ENCODE measurements at regions not wholly inside any gene's neighbourhood (a gene's known extent, or its start where the extent isn't known, plus 50 kb on each side); places are given as distances from the start of the nearest gene placed in this dataset.

DNA sequence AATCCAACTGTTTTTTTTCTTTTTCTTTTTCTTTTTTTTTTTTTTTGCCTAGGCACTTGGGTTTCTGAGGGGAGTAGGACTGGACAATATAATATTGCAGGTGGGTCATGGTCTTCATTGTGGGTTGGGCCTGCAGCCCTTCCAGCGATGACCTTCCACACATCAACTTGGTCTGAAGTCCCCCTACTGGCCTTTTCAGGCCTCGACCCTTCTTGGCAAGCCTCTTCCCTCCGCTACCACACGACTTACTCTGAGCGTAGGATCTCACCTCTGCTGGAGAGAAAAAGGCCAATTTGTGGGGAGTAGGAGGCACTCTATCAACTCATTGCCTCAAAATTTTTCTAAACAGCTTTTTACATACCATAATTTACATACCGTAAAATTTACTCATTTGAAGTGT, 51.1 kb upstream of the GRIK3 start:
- Mint-ChIP-seq H3K4me3 (no peak overlapping the region), H3K4me1 (ENCODE audit: low read depth) (no peaks in the 10 kb centered on the region), H3K27me3 (no peaks in the 10 kb centered on the region), H3K9me3 (no peaks in the 10 kb centered on the region), H3K36me3 (no peaks in the 10 kb centered on the region), H3K27ac (no peak overlapping the region)
- intact Hi-C loops (cut with micrococcal nuclease): no loop called here
- CTCF ChIA-PET: no interaction called here
- no peak for DNase-seq
- POLR2A ChIA-PET: no interaction called here

- intact Hi-C loops (cut with micrococcal nuclease): no loop called here
- Mint-ChIP-seq H3K36me3 (no peaks in the 10 kb centered on the region), H3K4me1 (ENCODE audit: low read depth) (no peaks in the 10 kb centered on the region), H3K27ac (no peak overlapping the region), H3K4me3 (no peak overlapping the region), H3K27me3 (peaks cover 8% of the 10 kb centered on the region), H3K9me3 (no peaks in the 10 kb centered on the region)
- CTCF ChIA-PET: no interaction called here
- POLR2A ChIA-PET: no interaction called here
- DNase-seq: no peak
Measured at GRCh38 chr1:37089750-37090149, 55.4 kb upstream of the GRIK3 start.

GRCh38 chr1:37090671-37091070, 56.4 kb upstream of the GRIK3 start:
- Mint-ChIP-seq H3K4me3 (no peak overlapping the region), H3K36me3 (no peaks in the 10 kb centered on the region), H3K27ac (no peak overlapping the region), H3K4me1 (ENCODE audit: low read depth) (no peaks in the 10 kb centered on the region), H3K27me3 (peaks cover 8% of the 10 kb centered on the region), H3K9me3 (no peaks in the 10 kb centered on the region)
- ChIA-PET POLR2A (no interaction called here), CTCF (no interaction called here)
- no peak for DNase-seq
- intact Hi-C loops (cut with micrococcal nuclease): no loop called here

DNA sequence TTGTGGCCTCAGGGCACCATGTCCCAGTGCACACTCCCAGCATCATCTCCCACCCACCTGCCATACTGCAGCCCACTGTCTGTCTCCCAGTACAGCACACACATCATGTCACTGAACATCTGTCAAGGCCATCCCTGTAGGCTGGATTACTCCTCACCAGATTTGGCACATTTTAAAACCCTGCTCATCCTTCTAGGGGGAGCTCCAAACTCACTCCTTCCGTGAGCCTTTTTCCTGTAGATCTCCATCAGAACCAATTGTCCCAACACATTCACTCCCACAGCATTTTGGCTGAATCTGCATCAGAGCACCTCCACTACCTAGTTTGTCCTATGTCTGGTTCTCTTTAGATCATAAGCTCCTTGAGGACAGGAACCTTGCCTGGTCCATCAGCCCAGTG, 58.6 kb upstream of the GRIK3 start:
- Mint-ChIP-seq H3K4me1 (ENCODE audit: low read depth) (no peaks in the 10 kb centered on the region), H3K9me3 (no peaks in the 10 kb centered on the region), H3K36me3 (no peaks in the 10 kb centered on the region), H3K4me3 (no peak overlapping the region), H3K27ac (no peak overlapping the region), H3K27me3 (peaks cover 12% of the 10 kb centered on the region)
- DNase-seq: no peak
- ChIA-PET POLR2A (no interaction called here), CTCF (no interaction called here)
- intact Hi-C loops (cut with micrococcal nuclease): no loop called here

GRCh38 chr1:37094302-37094701, 60.0 kb upstream of the GRIK3 start:
- H3K36me3 Mint-ChIP-seq: no peaks in the 10 kb centered on the region
- no peak overlapping the region for H3K4me3 Mint-ChIP-seq
- CTCF ChIA-PET: interaction anchor here (1.1 kb wide), 1 partner anchor 259 kb away, joined by 3 read pairs; no protein-coding TSS in a partner anchor
- POLR2A ChIA-PET: no interaction called here
- H3K4me1 Mint-ChIP-seq (ENCODE audit: low read depth): no peaks in the 10 kb centered on the region
- peaks cover 12% of the 10 kb centered on the region for H3K27me3 Mint-ChIP-seq
- intact Hi-C loops (cut with micrococcal nuclease): no loop called here
- no peak for DNase-seq
- H3K27ac Mint-ChIP-seq: no peak overlapping the region
- H3K9me3 Mint-ChIP-seq: no peaks in the 10 kb centered on the region

GRCh38 chr1:37096523-37096922, 62.2 kb upstream of the GRIK3 start:
- intact Hi-C loops (cut with micrococcal nuclease): no loop called here
- H3K27ac Mint-ChIP-seq: no peak overlapping the region

DNA sequence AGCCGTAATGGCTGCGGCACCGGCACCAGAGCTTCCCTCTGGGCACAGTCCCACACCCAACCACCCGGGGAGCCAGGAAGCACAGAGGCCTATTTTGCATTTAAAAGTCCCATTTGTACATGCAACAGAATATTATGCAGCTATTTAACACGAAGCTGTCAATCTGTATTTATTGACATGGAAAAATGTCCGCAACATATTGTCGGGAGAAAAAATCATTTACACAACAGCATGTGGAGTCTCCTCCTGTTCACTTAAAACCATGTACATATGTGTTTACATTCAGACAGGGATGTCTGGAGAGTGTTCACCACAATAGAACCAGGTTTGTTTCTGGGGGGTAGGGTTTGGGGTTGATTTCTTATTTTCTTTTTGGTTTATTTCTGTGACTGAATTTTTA, 63.4 kb upstream of the GRIK3 start:
- no peak overlapping the region for H3K4me3 Mint-ChIP-seq
- peaks cover 8% of the 10 kb centered on the region for H3K27me3 Mint-ChIP-seq
- DNase-seq: no peak
- no peaks in the 10 kb centered on the region for H3K9me3 Mint-ChIP-seq
- intact Hi-C loops (cut with micrococcal nuclease): no loop called here
- no peaks in the 10 kb centered on the region for H3K36me3 Mint-ChIP-seq
- no peaks in the 10 kb centered on the region for H3K4me1 Mint-ChIP-seq (ENCODE audit: low read depth)
- ChIA-PET CTCF (no interaction called here), POLR2A (no interaction called here)
- H3K27ac Mint-ChIP-seq: no peak overlapping the region

More at GRCh38 chr1:37096523-37096922, 62.2 kb upstream of the GRIK3 start:
- H3K27me3 Mint-ChIP-seq: peaks cover 12% of the 10 kb centered on the region
- no peaks in the 10 kb centered on the region for H3K9me3 Mint-ChIP-seq
- no peaks in the 10 kb centered on the region for H3K36me3 Mint-ChIP-seq
- CTCF ChIA-PET: no interaction called here
- no peaks in the 10 kb centered on the region for H3K4me1 Mint-ChIP-seq (ENCODE audit: low read depth)
- DNase-seq: no peak
- POLR2A ChIA-PET: no interaction called here
- no peak overlapping the region for H3K4me3 Mint-ChIP-seq

- POLR2A ChIA-PET: no interaction called here
- no peak overlapping the region for H3K4me3 Mint-ChIP-seq
- no peak overlapping the region for H3K27ac Mint-ChIP-seq
- H3K9me3 Mint-ChIP-seq: no peaks in the 10 kb centered on the region
- intact Hi-C loops (cut with micrococcal nuclease): no loop called here
- no peaks in the 10 kb centered on the region for H3K36me3 Mint-ChIP-seq
- no peaks in the 10 kb centered on the region for H3K4me1 Mint-ChIP-seq (ENCODE audit: low read depth)
- peaks cover 6% of the 10 kb centered on the region for H3K27me3 Mint-ChIP-seq
- no peak for DNase-seq
- CTCF ChIA-PET: no interaction called here
Measured at GRCh38 chr1:37098237-37098636, 63.9 kb upstream of the GRIK3 start.

DNA sequence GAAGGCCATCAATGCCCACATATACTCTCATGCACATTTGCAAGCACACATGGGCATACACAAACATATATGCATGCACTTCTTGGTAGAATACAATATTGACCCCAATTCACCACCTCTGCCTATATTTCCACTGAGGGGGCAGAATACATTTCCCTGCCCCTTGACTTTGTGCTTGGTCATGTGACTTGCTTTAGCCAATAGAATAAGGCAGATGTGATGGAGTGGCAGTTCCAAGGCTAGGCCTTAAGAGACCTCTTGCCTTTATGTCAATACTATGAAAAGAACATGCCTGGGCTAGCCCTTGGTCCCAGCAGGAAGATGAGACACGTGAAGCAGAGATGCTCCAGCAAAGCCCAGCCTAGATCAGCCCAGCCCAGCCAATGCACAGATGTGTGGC, 66.0 kb upstream of the GRIK3 start:
- no peak for DNase-seq
- no peaks in the 10 kb centered on the region for H3K9me3 Mint-ChIP-seq
- H3K27me3 Mint-ChIP-seq: peaks cover 6% of the 10 kb centered on the region
- no peaks in the 10 kb centered on the region for H3K36me3 Mint-ChIP-seq
- H3K4me1 Mint-ChIP-seq (ENCODE audit: low read depth): no peaks in the 10 kb centered on the region
- no peak overlapping the region for H3K27ac Mint-ChIP-seq
- intact Hi-C loops (cut with micrococcal nuclease): no loop called here
- ChIA-PET CTCF (no interaction called here), POLR2A (no interaction called here)
- H3K4me3 Mint-ChIP-seq: no peak overlapping the region

- ChIA-PET POLR2A (no interaction called here), CTCF (no interaction called here)
- intact Hi-C loops (cut with micrococcal nuclease): no loop called here
- Mint-ChIP-seq H3K4me1 (ENCODE audit: low read depth) (no peaks in the 10 kb centered on the region), H3K4me3 (no peak overlapping the region), H3K9me3 (no peaks in the 10 kb centered on the region), H3K27ac (no peak overlapping the region), H3K36me3 (no peaks in the 10 kb centered on the region), H3K27me3 (peaks cover 4% of the 10 kb centered on the region)
- DNase-seq: no peak
Measured at GRCh38 chr1:37102656-37103382, 68.5 kb upstream of the GRIK3 start.

GRCh38 chr1:37105911-37106310, 71.6 kb upstream of the GRIK3 start:
- ChIA-PET POLR2A (no interaction called here), CTCF (no interaction called here)
- no peaks in the 10 kb centered on the region for H3K9me3 Mint-ChIP-seq
- H3K4me3 Mint-ChIP-seq: no peak overlapping the region
- no peaks in the 10 kb centered on the region for H3K4me1 Mint-ChIP-seq (ENCODE audit: low read depth)
- no peak overlapping the region for H3K27ac Mint-ChIP-seq
- peaks cover 7% of the 10 kb centered on the region for H3K27me3 Mint-ChIP-seq
- DNase-seq: no peak
- intact Hi-C loops (cut with micrococcal nuclease): no loop called here
- H3K36me3 Mint-ChIP-seq: no peaks in the 10 kb centered on the region

GRCh38 chr1:37107153-37107907, 73.0 kb upstream of the GRIK3 start:
- DNase-seq: no peak
- ChIA-PET CTCF (no interaction called here), POLR2A (no interaction called here)
- Mint-ChIP-seq H3K9me3 (no peaks in the 10 kb centered on the region), H3K27ac (no peak overlapping the region), H3K4me3 (no peak overlapping the region), H3K4me1 (ENCODE audit: low read depth) (no peaks in the 10 kb centered on the region), H3K36me3 (no peaks in the 10 kb centered on the region), H3K27me3 (peaks cover 6% of the 10 kb centered on the region)
- intact Hi-C loops (cut with micrococcal nuclease): no loop called here

DNA sequence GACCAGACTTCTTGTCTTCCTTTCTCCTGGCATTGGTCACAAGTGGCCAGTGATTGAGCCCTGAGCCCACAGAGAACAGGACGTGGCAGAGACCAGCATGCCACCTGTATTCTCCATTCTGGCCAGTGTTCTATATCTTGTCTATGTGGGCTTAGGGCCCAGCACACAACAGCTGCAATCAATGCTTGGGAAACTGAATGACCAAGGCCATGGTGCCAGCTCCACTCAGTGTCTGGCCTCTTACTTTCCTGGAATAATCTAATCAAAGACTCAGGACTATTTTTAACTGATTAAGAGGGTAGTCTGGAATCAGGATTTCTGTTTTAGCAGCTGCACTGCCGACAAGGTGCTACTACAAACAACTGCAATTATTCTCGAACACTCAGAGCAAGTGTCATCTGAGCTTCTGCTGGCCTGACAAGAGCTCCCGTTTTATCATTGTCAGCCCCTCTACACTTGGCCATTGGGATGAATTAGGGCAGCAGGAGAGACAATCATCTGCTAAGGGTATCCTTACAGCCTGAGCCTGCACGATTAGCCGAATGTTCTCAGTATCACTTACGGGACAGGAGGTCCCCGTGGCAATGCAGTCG, 74.4 kb upstream of the GRIK3 start:
- no peak overlapping the region for H3K27ac Mint-ChIP-seq
- peaks cover 6% of the 10 kb centered on the region for H3K27me3 Mint-ChIP-seq
- no peaks in the 10 kb centered on the region for H3K4me1 Mint-ChIP-seq (ENCODE audit: low read depth)
- H3K36me3 Mint-ChIP-seq: no peaks in the 10 kb centered on the region
- ChIA-PET POLR2A (no interaction called here), CTCF (no interaction called here)
- intact Hi-C loops (cut with micrococcal nuclease): no loop called here
- no peak for DNase-seq
- no peaks in the 10 kb centered on the region for H3K9me3 Mint-ChIP-seq
- H3K4me3 Mint-ChIP-seq: no peak overlapping the region

Measured in activated CD4-positive, alpha-beta memory T cell treated with anti-CD3 and anti-CD28 coated beads for 36 hours (primary cell).